GM18505 (cell line): ENCODE measurements at regions not wholly inside any gene's neighbourhood (a gene's known extent, or its start where the extent isn't known, plus 50 kb on each side); places are given as distances from the start of the nearest gene placed in this dataset.
"Not testable (repeated sequence)": the region's sequence is repeated elsewhere in the genome, so short reads cannot be mapped to it uniquely, and the experiment has no call there.

Source experiments
- ATAC-seq: cut with Tn5 transposase; IDR thresholded peaks from one replicate; pipeline ENCODE4 v1.9.1; 2021; ENCODE audit not compliant: unreplicated experiment
- POLR2A ChIP-seq: IDR thresholded peaks from 4 replicates; pipeline ENCODE4 v1.6.1; 2011; ENCODE audit warnings: borderline replicate concordance; ENCODE audit not compliant: insufficient read depth, insufficient read length; ENCODE audit errors: extremely low read depth

GRCh38 chr12:23230899-23231298 lies 605.9 kb downstream of the ETNK1 start:
- ATAC-seq: no peak
- no peak for TF ChIP-seq POLR2A

- ATAC-seq: no peak
These were observed 611.3 kb downstream of the ETNK1 start for GRCh38 chr12:23236066-23236780.

GRCh38 chr12:23236811-23237210 lies 611.8 kb downstream of the ETNK1 start:
- no peak for TF ChIP-seq POLR2A
- ATAC-seq: no peak

More at GRCh38 chr12:23236066-23236780, 611.3 kb downstream of the ETNK1 start:
- TF ChIP-seq POLR2A: no peak

- TF ChIP-seq POLR2A: no peak
- no peak for ATAC-seq
These were observed 613.2 kb downstream of the ETNK1 start for GRCh38 chr12:23238190-23238589.

GRCh38 chr12:23238957-23239356 lies 614.0 kb downstream of the ETNK1 start:
- ATAC-seq: no peak
- no peak for TF ChIP-seq POLR2A

GRCh38 chr12:23245186-23245585 lies 620.2 kb downstream of the ETNK1 start:
- ATAC-seq: no peak
- no peak for TF ChIP-seq POLR2A

- ATAC-seq: no peak
- TF ChIP-seq POLR2A: no peak
These were observed 628.2 kb downstream of the ETNK1 start for GRCh38 chr12:23253191-23253590.

GRCh38 chr12:23253910-23254309 lies 628.9 kb downstream of the ETNK1 start:
- not testable (repeated sequence) for ATAC-seq

- no peak for TF ChIP-seq POLR2A
- ATAC-seq: no peak
These were observed 634.6 kb downstream of the ETNK1 start for GRCh38 chr12:23259558-23259957.

- no peak for TF ChIP-seq POLR2A
- ATAC-seq: no peak
These were observed 637.7 kb downstream of the ETNK1 start for GRCh38 chr12:23262670-23263069.

- ATAC-seq: no peak
- TF ChIP-seq POLR2A: no peak
These were observed 652.9 kb downstream of the ETNK1 start for GRCh38 chr12:23277831-23278230.

- no peak for TF ChIP-seq POLR2A
- ATAC-seq: no peak
These were observed 656.3 kb downstream of the ETNK1 start for GRCh38 chr12:23281295-23281694.

GRCh38 chr12:23282701-23283100 lies 657.7 kb downstream of the ETNK1 start:
- no peak for ATAC-seq
- TF ChIP-seq POLR2A: no peak

GRCh38 chr12:23285764-23286530 lies 661.0 kb downstream of the ETNK1 start:
- not testable (repeated sequence) for ATAC-seq
